ENCODE measurements at regions not wholly inside any gene's neighbourhood (a gene's known extent, or its start where the extent isn't known, plus 50 kb on each side); places are given as distances from the start of the nearest gene placed in this dataset.

- no peak for TF ChIP-seq CTCF (IDR thresholded peaks at IDR 0.05)
- no peak for TF ChIP-seq POLR2A (IDR thresholded peaks at IDR 0.05)
Measured at GRCh38 chr11:11209967-11210366, 143.1 kb downstream of the CSNK2A3 start.
